Mucosa of descending colon (tissue), 3 donors: ENCODE measurements at regions not wholly inside any gene's neighbourhood (a gene's known extent, or its start where the extent isn't known, plus 50 kb on each side); places are given as distances from the start of the nearest gene placed in this dataset.
A peak's percentile ranks its signal among the peaks of the same experiment; 100 is the strongest.

Experiments
- ATAC-seq: fragments of 200-7000 bp; cut with Tn5 transposase; one replicate; pipeline ENCODE4 v1.9.1; 2020; ENCODE audit warnings: mild to moderate bottlenecking, moderate library complexity
- DNase-seq, 3 donors: peaks; one replicate each; pipeline ENCODE4 v3.0.0-alpha.2; 2020
- H3K36me3 ChIP-seq: fragments of 200-600 bp; one replicate; pipeline ENCODE4 v1.8.0; 2021; ENCODE audit warnings: low read depth, mild to moderate bottlenecking
- H3K4me1 ChIP-seq: fragments of 200-600 bp; one replicate; pipeline ENCODE4 v1.8.0; 2021; ENCODE audit warnings: low read depth, mild to moderate bottlenecking
- H3K4me3 ChIP-seq: fragments of 200-600 bp; one replicate; pipeline ENCODE4 v1.8.0; 2021; ENCODE audit warnings: mild to moderate bottlenecking
- H3K9me3 ChIP-seq: fragments of 200-600 bp; one replicate; pipeline ENCODE4 v1.8.0; 2021; ENCODE audit warnings: mild to moderate bottlenecking
- intact Hi-C, 2 donors: fragments of 100-400 bp; cut with DNase I in 1 of 2; cut with micrococcal nuclease in 1 of 2; formaldehyde crosslinking; loops; one replicate each; pipeline versions ENCODE4 v1.11.0 to v1.11.1; 2022; cut with DNase I, micrococcal nuclease
- TF ChIP-seq, protein P1 (sequence below): fragments of 200-600 bp; IDR thresholded peaks from one replicate; pipeline ENCODE4 v1.8.0; 2022; ENCODE audit warnings: antibody characterized with exemption, mild to moderate bottlenecking
- donor health status: DM: no; HTN: no; CAD: no; lungs with moderate emphysema.
- donor health status: DM: no; HTN: no; CAD: no.
- donor health status: DM: no; HTN: yes; CAD: no.

DNA sequence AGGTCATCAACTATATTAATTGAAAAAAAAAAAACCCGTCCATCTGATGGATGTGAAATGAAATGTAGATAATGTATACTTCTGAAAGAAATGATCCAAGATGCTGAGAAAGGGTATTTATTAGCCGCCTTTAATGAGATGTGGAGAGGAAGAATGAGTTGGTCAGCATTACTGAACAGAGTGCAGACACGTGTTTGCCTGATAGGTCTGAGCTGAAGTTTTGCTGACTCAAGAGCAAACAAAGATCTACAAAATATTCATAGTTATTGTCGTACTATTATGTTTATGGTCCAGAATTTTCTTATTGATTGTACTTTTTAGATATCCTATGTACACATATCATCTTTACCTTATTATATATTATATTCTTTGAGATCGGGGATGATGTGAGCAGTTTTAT lies 235.3 kb downstream of the RDH14 start:
- no peaks in the 10 kb centered on the region for H3K4me1 ChIP-seq
- ATAC-seq (no peak), DNase-seq (no peak)
- intact Hi-C loops: no loop called here
- H3K4me3 ChIP-seq: no peak overlapping the region
- TF ChIP-seq, protein P1, sequence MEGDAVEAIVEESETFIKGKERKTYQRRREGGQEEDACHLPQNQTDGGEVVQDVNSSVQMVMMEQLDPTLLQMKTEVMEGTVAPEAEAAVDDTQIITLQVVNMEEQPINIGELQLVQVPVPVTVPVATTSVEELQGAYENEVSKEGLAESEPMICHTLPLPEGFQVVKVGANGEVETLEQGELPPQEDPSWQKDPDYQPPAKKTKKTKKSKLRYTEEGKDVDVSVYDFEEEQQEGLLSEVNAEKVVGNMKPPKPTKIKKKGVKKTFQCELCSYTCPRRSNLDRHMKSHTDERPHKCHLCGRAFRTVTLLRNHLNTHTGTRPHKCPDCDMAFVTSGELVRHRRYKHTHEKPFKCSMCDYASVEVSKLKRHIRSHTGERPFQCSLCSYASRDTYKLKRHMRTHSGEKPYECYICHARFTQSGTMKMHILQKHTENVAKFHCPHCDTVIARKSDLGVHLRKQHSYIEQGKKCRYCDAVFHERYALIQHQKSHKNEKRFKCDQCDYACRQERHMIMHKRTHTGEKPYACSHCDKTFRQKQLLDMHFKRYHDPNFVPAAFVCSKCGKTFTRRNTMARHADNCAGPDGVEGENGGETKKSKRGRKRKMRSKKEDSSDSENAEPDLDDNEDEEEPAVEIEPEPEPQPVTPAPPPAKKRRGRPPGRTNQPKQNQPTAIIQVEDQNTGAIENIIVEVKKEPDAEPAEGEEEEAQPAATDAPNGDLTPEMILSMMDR: no peak
- H3K9me3 ChIP-seq: no peaks in the 10 kb centered on the region
- H3K36me3 ChIP-seq: no peaks in the 10 kb centered on the region

DNA sequence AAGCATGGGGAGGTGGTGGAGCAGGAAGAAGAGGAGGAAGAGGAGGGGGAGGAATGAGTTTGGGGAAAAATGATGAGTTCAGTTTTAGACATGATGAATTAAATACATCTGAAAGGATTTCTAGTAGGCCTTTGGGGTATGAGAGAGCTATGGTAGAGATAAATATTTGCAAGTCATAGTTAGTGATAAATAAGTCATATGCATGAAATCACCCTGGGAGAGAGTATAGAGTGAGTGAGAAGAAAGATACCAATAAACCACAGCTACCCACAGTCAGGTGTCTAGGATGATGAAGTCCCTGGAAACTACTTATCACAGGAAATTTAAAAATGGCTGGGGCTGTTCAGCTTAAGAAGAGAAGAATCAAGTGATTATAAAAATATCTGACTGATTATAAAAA lies 240.5 kb downstream of the RDH14 start:
- Histone ChIP-seq H3K9me3 (no peaks in the 10 kb centered on the region), H3K36me3 (no peaks in the 10 kb centered on the region), H3K4me3 (no peak overlapping the region), H3K4me1 (no peaks in the 10 kb centered on the region)
- DNase-seq: no peak
- TF ChIP-seq, protein P1: no peak
- no peak for ATAC-seq
- intact Hi-C loops: no loop called here

DNA sequence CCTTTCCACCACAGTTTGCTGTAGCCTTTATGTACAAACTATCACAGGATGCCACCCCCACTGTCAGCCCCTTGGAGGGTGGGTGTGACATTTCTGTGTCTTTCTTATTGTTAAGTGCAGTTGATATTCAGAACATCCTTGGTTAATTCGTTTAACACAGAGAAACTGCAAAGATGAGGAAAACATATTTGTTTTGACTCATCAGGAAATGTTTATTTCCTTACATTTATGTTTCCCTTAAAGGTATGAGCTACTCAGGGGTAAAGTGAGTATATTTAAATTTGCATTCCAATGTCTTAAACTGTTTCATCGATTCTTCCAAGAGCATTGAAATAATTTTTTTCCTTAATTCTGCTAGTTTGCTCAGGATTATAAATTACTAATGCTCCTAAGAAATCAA lies 243.4 kb downstream of the RDH14 start:
- no peaks in the 10 kb centered on the region for H3K36me3 ChIP-seq
- H3K9me3 ChIP-seq: no peaks in the 10 kb centered on the region
- ATAC-seq (no peak), DNase-seq (no peak)
- peaks cover 2% of the 10 kb centered on the region for H3K4me1 ChIP-seq
- no peak overlapping the region for H3K4me3 ChIP-seq
- intact Hi-C loops: no loop called here
- TF ChIP-seq, protein P1: no peak

DNA sequence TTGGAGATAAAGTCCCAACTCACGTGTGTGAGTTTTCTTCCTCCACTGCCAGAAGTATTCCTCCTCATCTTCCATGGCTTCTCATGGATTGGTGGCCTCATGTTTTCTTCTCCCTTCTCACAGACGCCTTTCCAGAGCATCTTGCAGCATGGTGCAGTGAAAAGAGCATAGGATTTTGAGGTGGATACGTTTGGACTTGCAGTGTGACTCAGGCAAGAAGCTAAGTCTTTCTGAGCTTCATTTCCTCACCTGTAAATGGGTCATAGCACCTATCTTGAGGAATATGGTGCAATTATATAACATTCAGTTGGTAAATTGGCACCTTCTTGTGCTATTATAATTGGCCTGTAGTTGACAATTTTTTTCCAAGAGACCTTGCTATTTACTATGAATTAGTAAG lies 247.6 kb downstream of the RDH14 start:
- no peaks in the 10 kb centered on the region for H3K9me3 ChIP-seq
- intact Hi-C loops: no loop called here
- H3K4me3 ChIP-seq: no peak overlapping the region
- ATAC-seq: no peak
- peaks cover 3% of the 10 kb centered on the region for H3K4me1 ChIP-seq
- TF ChIP-seq, protein P1: no peak
- no peak for DNase-seq
- no peaks in the 10 kb centered on the region for H3K36me3 ChIP-seq

DNA sequence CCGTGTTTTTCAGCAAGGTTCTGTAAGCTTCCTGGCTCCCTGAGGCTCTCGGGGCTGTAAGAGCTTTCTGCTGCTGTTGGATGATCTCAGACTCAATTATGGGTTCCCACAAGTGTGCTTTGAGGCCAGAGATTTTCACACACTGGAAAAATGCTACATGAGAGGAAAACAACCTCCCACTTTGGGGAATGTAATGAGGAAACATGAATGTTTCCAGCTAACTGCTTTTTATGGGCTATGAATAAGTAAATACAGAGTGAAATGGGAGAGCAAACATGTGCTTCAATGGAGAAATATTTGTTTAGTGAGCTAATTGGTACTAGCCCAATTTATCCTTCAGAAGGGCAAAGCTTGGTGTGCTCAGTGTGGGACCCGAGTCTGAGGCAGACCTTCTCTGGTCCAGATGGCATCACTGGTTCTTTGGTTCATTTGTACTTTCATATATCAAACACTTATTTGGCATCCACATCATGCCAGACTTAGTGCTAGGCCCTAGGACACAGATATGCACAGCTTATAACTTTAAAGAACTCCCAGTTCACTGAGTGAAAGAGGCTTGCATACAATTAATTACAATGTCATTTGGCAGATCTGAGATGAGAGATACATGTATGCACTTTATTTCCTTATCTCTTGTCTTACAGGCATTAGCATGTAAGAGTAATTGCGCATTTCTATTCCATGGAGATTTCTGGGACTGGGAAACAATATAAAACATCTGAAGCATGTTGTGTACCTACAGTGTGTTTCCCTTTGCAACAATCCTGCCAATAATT lies 248.8 kb downstream of the RDH14 start:
- no peak overlapping the region for H3K4me3 ChIP-seq
- TF ChIP-seq, protein P1: no peak
- peaks cover 3% of the 10 kb centered on the region for H3K4me1 ChIP-seq
- DNase-seq: peak in 1 of 3 donors; percentile 3
- intact Hi-C loops: no loop called here
- H3K36me3 ChIP-seq: no peaks in the 10 kb centered on the region
- no peaks in the 10 kb centered on the region for H3K9me3 ChIP-seq
- ATAC-seq: peak; percentile 67
